GM12873 (cell line): ENCODE measurements at regions not wholly inside any gene's neighbourhood (a gene's known extent, or its start where the extent isn't known, plus 50 kb on each side); places are given as distances from the start of the nearest gene placed in this dataset.

Experiments
- TF ChIP-seq, protein P1 (sequence below): IDR thresholded peaks from 2 replicates; pipeline ENCODE4 v1.5.1; 2012; ENCODE audit warnings: low read depth, mild to moderate bottlenecking, moderate library complexity, low read length, control low read depth; ENCODE audit not compliant: insufficient read depth; ENCODE audit errors: missing control alignments

DNA sequence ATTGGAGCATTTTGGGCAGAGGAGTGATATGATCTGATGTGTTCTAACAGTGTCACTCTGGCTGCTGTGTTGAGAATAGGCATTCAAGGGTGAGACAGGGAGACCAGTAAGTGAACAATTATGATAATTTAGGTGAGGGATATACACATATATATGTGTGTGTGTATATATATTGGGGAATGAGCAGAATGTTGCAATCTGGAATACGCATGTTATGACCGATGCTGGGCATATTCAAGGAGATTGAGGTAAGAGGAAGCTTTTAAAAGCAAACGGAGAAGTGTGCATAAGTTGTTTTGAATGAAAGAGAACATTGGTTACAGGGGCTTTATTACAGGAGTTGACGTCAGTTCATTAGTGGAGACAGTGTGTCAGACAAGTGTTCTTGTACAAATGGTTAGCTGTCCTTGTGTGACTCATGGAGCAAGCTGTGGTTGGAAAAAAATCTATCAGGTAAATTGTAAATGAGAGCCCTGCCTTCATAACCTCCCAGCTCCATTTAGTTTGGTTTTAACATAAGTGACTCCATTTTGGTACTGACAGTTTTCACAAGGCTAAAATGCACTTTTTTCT, 442.5 kb upstream of the LCORL start:
- TF ChIP-seq, protein P1, sequence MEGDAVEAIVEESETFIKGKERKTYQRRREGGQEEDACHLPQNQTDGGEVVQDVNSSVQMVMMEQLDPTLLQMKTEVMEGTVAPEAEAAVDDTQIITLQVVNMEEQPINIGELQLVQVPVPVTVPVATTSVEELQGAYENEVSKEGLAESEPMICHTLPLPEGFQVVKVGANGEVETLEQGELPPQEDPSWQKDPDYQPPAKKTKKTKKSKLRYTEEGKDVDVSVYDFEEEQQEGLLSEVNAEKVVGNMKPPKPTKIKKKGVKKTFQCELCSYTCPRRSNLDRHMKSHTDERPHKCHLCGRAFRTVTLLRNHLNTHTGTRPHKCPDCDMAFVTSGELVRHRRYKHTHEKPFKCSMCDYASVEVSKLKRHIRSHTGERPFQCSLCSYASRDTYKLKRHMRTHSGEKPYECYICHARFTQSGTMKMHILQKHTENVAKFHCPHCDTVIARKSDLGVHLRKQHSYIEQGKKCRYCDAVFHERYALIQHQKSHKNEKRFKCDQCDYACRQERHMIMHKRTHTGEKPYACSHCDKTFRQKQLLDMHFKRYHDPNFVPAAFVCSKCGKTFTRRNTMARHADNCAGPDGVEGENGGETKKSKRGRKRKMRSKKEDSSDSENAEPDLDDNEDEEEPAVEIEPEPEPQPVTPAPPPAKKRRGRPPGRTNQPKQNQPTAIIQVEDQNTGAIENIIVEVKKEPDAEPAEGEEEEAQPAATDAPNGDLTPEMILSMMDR = no peak

- TF ChIP-seq, protein P1 = no peak
Observed at GRCh38 chr4:18458465-18458864, 436.9 kb upstream of the LCORL start.

DNA sequence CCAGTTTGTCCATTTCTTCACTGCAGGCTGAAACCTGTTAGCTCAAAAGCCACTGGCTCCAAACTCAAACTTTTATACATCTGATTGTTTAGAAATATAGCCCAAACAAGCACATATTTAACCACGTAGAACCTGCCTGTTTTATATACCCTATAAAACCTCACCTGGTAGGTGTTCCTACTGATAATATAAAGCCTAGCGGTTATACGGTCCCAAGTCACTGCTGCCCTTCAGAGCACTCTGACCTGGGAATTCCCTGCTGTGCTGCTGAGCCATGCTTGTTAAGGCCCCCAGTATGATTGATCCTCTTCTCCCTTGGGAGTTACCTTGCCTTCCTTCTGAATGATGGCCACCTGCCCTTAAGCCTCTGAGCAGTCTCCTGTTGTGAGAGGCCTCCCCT, 432.8 kb upstream of the LCORL start:
- TF ChIP-seq, protein P1 = no peak

DNA sequence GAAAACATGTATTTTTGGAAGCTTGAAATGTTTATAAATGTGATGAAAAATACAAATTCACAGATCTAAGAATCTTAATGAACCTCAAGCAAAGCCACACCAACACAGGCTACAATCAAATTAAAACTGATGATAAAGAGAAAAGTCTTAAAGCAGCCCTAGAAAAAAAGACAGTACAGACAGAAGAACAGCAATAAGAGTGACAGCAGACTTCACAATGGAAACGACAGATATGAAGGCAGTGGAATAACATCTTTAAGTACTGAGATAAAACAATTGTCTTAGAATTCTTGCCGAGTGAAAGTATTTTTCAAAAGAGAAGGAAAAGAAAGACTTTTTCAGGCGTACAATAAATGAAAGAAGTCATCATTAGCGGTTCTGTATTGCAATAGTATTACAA, 423.6 kb upstream of the LCORL start:
- TF ChIP-seq, protein P1 = no peak

- TF ChIP-seq, protein P1 = no peak
Observed at GRCh38 chr4:18444206-18444605, 422.7 kb upstream of the LCORL start.

- TF ChIP-seq, protein P1 = no peak
Observed at GRCh38 chr4:18442957-18443356, 421.4 kb upstream of the LCORL start.

- TF ChIP-seq, protein P1 = no peak
Observed at GRCh38 chr4:18441676-18442075, 420.1 kb upstream of the LCORL start.
